H1 (cell line): ENCODE measurements at regions not wholly inside any gene's neighbourhood (a gene's known extent, or its start where the extent isn't known, plus 50 kb on each side); places are given as distances from the start of the nearest gene placed in this dataset.
"Not testable (repeated sequence)": the region's sequence is repeated elsewhere in the genome, so short reads cannot be mapped to it uniquely, and the experiment has no call there.

Experiments used
- CEBPB ChIP-seq: IDR thresholded peaks from 2 replicates; pipeline ENCODE4 v1.6.1; 2012; ENCODE audit warnings: low read depth, low read length
- CTCF ChIP-seq, 3 experiments: IDR thresholded peaks; 1 replicate in 2 of 3; 2 replicates in 1 of 3; pipeline versions ENCODE4 v1.5.1 to v1.6.1; 2011; ENCODE audit warnings: low read length in 3 of 3, mild to moderate bottlenecking in 3 of 3, inconsistent platforms in 2 of 3, low read depth in 1 of 3, moderate library complexity in 1 of 3; ENCODE audit not compliant: insufficient read depth in 1 of 3; ENCODE audit errors: control extremely low read depth in 1 of 3
- EP300 ChIP-seq, 2 experiments: IDR thresholded peaks; 1 replicate in 1 of 2; 2 replicates in 1 of 2; pipeline ENCODE4 v1.6.1; 2011 to 2012; ENCODE audit warnings: low read depth in 2 of 2, low read length in 2 of 2, mild to moderate bottlenecking in 2 of 2, borderline replicate concordance in 1 of 2, inconsistent platforms in 1 of 2, moderate library complexity in 1 of 2
- EZH2 ChIP-seq: fragments of 200-600 bp; sonication (generic); IDR thresholded peaks from 2 replicates; pipeline ENCODE4 v1.7.1; 2012; ENCODE audit warnings: low read depth, mild to moderate bottlenecking, moderate library complexity, low read length, inconsistent platforms; ENCODE audit not compliant: severe bottlenecking
- HDAC2 ChIP-seq, 2 experiments: fragments of 300-600 bp in 1 of 2; sonication (generic) in 1 of 2; IDR thresholded peaks; 2 replicates each; pipeline ENCODE4 v1.6.1; 2011 to 2012; ENCODE audit warnings: low read depth in 2 of 2, low read length in 2 of 2, mild to moderate bottlenecking in 2 of 2, moderate library complexity in 2 of 2, borderline replicate concordance in 1 of 2, inconsistent platforms in 1 of 2
- JUND ChIP-seq: IDR thresholded peaks from 2 replicates; pipeline ENCODE4 v1.6.1; 2011; ENCODE audit warnings: mild to moderate bottlenecking, improper control_type of control experiment, low read length
- POLR2A ChIP-seq, 2 experiments: IDR thresholded peaks; 1 replicate in 1 of 2; 2 replicates in 1 of 2; pipeline ENCODE4 v1.6.1; 2011; ENCODE audit warnings: low read depth in 2 of 2, low read length in 2 of 2, mild to moderate bottlenecking in 2 of 2; ENCODE audit errors: control extremely low read depth in 1 of 2
- SUZ12 ChIP-seq: fragments of 200-600 bp; sonication (generic); IDR thresholded peaks from 2 replicates; pipeline ENCODE4 v1.6.1; 2012; ENCODE audit warnings: mild to moderate bottlenecking, inconsistent platforms, low read length, moderate library complexity, mixed read lengths
- YY1 ChIP-seq: IDR thresholded peaks from 2 replicates; pipeline ENCODE4 v1.6.1; 2011; ENCODE audit warnings: low read depth, mild to moderate bottlenecking, low read length
- TF ChIP-seq, protein P1 (sequence below): IDR thresholded peaks from 2 replicates; pipeline ENCODE4 v1.6.1; 2011; ENCODE audit warnings: low read depth, mild to moderate bottlenecking, low read length; ENCODE audit not compliant: insufficient read depth

- not testable (repeated sequence) for TF ChIP-seq CTCF (IDR thresholded peaks at IDR 0.05; ENCODE audit: control extremely low read depth in 1 of 3, insufficient read depth in 1 of 3, low read depth in 1 of 3, low read length in 3 of 3); YY1; SUZ12; CEBPB; POLR2A (IDR thresholded peaks at IDR 0.05; ENCODE audit: control extremely low read depth in 1 of 2, low read depth in 2 of 2, low read length in 2 of 2); EZH2; JUND; HDAC2 (IDR thresholded peaks at IDR 0.05; ENCODE audit: borderline replicate concordance in 1 of 2, low read depth in 2 of 2, low read length in 2 of 2); EP300 (IDR thresholded peaks at IDR 0.05; ENCODE audit: borderline replicate concordance in 1 of 2, low read depth in 2 of 2, low read length in 2 of 2)
- TF ChIP-seq, protein P1, sequence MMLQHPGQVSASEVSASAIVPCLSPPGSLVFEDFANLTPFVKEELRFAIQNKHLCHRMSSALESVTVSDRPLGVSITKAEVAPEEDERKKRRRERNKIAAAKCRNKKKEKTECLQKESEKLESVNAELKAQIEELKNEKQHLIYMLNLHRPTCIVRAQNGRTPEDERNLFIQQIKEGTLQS: not testable (repeated sequence)
Observed at GRCh38 chr10:8684916-8685315, 630.4 kb downstream of the GATA3 start.
